NCI-H1105 (cell line): ENCODE measurements at regions not wholly inside any gene's neighbourhood (a gene's known extent, or its start where the extent isn't known, plus 50 kb on each side); places are given as distances from the start of the nearest gene placed in this dataset.
"Not testable (repeated sequence)": the region's sequence is repeated elsewhere in the genome, so short reads cannot be mapped to it uniquely, and the experiment has no call there.

Experiments used
- DNase-seq: peaks from one replicate; lab custom pipeline; 2025; lab: John Stamatoyannopoulos, UW

DNA sequence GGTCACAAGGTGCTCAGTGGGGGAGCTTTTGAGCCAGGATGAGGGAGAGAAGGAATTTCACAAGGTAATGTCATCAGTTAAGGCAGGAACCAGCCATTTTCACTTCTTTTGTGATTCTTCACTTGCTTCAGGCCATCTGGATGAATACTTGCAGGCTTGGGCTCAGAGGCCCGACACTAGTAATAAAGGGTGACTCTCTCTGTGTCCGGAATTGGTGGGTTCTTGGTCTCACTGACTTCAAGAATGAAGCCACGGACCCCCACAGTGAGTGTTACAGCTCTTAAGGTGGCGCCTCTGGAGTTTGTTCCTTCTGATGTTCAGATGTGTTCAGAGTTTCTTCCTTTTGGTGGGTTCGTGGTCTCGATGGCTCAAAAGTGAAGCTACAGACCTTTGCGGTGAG, 131.8 kb upstream of the RXFP2 start:
- DNase-seq: not testable (repeated sequence)

DNA sequence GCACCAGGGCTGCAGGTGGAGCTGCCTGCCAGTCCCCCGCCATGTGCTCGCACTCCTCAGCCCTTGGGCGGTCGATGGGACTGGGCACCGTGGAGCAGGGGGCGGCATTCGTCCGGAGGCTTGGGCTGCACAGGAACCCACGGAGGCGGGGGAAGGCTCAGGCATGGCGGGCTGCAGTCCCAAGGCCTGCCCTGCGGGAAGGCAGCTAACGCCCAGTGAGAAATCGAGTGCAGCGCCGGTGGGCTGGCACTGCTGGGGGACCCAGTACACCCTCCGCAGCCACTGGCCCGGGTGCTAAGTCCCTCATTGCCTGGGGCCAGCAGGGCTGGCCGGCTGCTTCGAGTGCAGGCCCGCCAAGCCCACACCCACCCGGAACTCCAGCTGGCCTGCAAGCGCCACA, 130.5 kb upstream of the RXFP2 start:
- not testable (repeated sequence) for DNase-seq

DNA sequence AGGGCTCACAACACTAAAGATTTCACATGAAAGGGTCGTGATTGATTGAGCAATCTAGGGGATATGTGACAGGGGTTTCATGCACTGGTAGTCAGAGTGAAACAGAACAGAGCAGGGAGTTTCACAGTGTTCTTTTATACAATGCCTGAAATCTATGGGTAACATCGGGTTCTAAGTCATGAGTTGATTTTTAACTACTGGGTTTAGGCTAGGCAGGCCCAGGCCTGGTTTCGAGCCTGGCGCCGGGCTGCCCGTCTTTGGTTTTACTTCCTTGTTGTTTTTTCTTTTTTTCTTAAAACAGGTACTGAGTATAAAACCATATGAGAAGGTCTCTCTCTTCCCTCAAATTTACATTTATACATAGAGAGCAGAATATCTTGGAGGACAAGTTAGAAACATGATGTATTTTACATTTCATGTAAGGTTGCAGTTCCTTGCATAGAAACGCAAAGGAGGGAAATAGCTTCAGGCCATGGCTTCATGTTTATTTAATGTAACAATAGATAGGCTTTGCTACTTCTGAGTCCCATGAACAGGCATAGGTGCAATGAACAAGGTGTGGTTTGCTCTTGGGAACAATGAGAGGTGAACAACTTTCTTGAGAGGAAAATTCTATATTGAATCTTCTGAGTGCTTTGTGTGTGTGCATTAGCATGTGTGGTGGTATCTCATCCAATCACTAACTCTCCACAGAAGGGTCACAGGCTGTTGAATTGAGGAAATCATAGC, 128.9 kb upstream of the RXFP2 start:
- no peak for DNase-seq

DNA sequence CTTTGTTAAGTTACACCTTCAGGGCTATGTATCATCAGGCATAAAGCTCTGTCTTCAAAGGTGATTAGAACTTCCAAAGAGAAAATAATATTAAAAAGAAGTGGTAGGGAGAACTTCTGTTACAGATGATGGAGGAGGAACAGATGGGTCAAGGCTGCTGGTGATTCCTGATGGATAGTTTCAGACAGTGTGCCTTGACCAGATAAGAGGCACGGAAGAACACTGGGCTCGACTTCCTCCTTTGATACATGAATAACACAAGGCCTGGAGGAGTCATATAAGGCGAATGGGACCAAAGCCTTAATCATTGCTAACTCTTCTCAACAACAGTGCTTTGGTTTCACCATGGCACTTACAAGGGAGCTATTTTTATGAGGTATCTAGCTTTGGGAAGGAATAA, 128.1 kb upstream of the RXFP2 start:
- no peak for DNase-seq

DNA sequence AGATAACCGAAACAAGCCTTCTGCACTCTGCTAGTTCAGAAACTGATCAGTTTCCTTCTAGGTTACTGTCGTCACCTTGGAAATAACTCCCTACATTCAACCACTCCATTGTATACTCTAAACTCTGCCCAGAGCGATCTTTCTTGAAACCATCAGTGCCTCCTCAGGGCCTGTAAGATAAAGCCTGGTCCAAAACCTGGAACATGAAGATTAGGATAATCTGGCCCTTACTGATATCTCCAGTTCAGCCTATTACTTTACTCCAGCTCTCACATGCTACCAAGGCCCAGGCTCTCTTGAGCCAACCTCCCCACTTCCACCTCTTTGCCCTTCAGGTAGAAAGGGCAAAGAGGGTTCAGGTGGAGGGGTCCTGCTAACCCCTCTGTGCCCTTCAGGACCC, 125.3 kb upstream of the RXFP2 start:
- no peak for DNase-seq

DNA sequence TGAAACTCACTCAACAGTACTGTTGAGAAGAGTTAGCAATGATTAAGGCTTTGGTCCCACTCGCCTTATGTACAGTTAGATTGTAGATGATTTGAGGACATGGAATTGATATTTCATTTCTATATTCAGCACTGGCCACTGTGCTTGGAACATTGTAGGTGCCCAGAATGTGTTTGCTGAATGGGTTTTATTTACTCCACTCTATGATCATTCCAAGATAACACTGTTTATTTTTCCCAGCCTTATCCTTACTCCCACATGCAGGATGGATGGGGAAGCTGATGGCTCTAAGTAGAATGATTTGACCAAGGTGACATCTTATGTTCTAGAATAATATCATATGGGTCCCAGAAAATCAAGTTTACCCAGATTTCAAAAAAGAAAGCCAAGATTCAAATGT, 124.6 kb upstream of the RXFP2 start:
- no peak for DNase-seq

DNA sequence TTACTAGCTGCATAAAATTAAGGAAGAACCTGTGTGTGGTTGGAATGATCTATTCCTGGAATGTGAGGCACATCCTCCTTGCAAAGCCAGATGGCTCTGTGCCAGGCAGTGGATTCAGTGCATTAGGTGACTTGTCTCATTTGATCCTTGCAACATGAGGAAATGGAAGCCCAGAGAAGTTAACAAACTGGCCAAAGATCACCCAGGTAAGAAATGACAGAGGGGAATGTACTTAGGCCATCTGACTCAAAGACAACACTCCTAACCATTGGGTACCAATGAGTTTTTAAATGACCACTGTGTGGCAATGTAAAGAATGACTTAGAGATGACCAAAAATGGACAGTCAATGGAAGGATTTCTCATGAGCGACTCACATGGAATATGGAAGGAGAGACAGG, 114.2 kb upstream of the RXFP2 start:
- DNase-seq: no peak

DNA sequence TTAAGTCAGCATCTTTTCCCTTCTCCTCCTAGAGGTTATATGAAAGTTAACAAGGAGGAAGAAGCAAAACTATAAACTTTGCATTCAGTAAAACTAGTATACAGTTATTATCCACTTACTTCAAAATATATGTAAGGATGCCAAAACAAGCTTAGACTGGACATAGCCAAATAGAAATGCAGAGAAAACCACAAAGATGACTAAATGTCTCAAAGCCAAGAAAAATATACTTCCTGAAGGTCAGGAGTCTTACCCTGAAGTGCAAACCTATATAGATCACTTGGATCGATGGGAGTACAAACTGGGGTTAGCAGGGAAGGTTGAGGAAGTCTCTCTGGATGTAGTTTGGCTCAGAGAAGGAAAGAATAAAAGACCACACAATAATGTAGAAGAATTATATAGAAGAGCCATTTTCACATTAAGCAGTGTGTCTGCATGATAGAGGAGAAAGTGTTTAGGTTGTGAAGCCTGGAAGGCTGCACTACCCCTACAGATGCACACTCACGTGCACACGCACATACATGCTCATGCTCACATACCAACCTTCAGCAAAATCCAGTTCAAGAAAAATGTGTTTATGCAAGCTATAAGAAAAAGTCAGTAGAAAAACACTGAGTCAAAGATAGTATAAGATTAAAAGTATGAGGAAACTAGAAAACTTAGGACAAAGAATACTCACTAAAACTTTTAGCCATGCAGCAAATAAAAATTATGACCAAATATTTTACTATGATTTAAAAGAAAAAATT, 112.1 kb upstream of the RXFP2 start:
- no peak for DNase-seq

DNA sequence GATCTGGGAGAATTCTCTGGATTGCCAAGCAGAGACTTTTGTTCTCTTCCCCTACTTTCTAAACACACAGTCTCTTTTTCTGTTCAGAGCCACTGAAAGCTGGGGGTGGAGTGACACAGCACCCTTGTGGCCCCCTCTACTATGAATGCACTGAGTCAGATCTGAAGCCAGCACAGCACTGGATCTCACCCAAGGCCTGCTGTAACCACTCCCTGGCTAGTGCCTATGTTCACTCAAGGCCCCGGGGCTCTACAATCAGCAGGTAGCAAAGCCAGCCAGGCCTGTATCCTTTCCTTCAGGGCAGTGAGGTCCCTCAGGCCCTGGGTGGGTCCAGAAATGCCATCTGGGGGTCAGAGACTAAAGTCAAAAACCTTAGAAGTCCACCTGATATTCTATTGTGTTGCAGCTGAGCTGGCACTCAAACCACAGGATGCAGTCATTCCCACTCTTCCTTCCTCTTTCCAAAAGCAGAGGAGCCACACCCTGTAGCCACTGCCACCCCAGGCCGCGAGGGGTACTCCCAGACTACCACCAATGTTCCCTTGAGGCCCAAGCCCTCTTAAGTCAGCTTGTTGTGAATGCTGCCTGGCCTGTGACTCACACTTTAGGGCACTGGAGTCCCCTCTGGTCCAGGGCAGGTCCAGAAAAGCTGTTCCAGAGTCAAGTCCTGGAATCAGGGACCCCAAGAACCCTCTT, 110.1 kb upstream of the RXFP2 start:
- DNase-seq: no peak

DNA sequence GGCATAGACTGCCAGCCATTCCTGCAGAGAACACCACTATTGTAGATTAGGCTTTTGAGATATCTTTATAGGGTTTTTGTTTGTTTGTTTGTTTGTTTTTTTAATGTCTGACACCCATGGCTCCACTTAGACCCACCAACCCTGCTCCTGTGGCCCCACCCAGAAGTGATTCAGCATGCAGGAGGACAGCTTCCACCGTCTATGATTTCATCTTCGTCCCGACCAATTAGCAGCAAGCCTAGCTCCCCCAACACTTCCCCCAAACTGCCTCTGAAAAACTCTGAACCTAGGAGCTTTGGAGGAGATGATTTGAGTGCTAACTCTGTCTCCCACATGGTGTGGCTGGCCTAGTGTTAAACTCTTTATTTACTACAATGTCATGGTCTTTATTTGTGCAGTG, 108.3 kb upstream of the RXFP2 start:
- DNase-seq: no peak

DNA sequence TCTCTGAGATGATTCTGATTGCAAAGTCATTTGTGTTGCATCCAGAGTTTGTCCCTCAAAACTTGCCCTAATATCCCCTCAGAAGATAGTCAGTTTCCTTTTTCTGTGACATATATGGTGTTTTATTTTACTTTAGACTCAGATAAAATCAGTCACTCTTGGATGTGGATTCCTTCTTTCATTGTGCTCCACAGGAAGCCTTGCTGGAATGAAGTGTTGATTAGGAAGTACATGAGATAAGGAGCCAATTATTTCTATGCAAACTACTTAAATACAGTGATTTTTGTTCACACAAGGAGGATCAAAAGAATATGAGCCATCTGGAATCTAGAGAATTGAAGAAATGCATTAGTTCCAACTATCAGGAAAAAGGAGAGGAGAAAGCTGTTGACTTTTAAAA, 107.6 kb upstream of the RXFP2 start:
- DNase-seq: no peak

DNA sequence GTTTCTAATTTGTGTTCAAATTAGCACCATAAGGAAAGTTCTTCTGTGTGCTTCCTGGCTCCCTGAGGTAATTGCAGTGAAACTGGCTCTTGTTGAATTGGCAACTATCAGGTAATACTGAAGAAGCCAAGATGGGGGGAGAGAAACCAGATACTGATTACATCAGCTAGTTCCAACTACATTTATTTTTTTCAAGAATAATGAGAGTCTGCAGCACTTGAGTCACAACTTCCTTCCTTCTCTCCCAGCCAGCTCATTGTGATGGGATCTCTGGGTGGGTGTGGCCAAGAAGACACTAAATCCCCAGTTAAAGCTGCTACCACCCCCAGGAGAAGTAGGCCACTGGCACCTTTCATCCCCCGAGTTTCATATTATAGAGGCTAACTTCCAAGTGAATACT, 100.7 kb upstream of the RXFP2 start:
- no peak for DNase-seq

DNA sequence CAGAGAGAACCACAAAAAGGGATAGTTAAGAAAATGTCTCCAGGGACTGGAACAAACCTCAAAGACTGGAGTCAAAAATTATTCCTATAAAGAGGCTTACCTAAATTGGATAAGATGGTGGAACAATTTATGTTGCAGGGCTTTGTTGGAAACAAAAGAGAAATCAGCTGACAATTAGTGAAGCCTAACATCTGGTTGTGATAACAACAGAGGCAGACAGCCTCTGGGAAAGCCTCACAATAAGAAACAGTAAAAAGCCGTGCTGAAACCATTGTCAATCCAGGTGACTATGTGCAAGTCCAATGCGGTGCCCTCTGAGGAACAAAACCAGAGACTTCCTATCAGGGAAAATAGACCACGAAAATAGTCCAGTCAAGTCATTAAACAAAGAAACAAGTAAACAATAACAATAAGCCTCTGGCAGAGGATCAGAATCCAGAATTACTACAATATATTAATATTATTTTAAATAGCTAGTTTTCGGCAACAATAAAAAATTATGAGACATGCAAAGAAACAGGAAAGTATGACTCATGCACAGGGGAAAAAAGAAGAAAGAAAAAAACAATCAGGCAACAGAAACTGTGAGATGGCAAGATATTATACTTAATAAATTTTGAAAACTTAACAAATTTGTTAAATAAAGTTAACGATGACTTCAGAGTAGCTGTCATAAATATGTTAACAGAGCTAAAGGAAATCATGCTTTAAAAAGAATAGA, 99.7 kb upstream of the RXFP2 start:
- DNase-seq: no peak

DNA sequence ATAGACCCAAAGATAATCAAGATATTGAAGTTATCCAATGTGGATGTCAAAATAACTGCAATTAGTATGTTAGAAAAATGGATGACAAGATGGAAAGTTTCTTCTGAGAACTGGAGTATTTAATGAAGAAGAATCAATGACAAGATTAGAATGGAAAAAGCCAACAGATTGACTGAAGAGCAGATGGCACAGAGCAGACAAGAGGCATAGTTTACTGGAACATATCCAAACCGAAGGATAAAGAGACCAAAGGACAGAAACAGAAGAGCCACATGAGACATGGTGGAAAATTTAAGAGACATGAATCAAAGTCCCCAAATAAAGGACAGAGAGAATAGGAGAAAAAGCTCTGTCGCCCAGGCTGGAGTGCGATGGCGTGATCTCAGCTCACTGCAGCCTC, 89.6 kb upstream of the RXFP2 start:
- no peak for DNase-seq

DNA sequence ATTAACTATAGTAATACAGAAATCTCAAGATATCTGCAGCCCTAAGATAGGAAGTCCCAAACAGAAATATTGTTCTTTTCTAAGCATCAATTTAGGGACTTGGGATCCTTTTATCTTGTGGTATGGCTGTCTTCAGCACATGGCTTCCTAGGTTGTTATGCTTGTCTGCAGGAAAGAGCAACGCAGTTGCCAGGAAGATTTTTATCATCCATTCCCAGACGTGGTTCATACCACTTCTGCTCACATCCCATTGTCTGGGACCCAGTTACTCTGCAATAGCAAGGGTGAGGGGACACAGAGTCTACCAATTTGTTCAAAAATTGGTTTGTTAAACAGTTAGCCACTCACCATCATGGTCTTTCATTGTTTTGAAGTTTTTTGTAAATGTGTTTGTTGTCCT, 85.6 kb upstream of the RXFP2 start:
- DNase-seq: no peak

DNA sequence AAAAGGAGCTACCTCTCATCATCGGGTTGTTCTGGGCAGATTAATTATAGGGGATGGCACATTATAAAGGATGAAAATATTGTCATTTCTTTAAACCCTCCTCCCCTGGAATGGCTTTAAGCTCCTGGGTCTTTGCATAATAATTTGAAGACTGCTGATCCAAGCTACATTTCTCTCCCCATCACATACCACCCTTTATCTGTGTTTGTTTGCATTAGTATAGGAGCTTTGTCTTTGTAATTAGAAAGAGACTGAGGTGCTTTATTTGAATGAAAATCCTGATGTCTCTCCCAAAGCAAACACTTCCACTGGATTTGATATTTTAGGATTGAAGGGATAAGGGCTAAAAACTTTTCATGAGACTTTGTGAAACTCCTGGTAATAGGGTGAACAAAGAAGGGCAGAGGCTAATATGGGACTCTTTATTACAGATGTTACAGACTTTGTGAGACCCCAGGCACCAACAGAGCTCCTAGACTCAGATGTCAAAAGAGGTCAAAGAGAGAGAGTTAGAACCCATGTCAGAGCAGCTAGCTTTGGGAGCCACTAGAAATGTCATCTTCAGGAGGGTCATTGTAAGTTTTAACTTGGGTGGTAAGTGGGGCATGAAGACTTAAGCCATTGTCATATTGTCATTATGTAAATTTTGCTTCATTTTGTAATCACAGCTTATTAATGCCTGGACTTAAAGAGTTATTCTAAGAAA, 75.3 kb upstream of the RXFP2 start:
- no peak for DNase-seq

DNA sequence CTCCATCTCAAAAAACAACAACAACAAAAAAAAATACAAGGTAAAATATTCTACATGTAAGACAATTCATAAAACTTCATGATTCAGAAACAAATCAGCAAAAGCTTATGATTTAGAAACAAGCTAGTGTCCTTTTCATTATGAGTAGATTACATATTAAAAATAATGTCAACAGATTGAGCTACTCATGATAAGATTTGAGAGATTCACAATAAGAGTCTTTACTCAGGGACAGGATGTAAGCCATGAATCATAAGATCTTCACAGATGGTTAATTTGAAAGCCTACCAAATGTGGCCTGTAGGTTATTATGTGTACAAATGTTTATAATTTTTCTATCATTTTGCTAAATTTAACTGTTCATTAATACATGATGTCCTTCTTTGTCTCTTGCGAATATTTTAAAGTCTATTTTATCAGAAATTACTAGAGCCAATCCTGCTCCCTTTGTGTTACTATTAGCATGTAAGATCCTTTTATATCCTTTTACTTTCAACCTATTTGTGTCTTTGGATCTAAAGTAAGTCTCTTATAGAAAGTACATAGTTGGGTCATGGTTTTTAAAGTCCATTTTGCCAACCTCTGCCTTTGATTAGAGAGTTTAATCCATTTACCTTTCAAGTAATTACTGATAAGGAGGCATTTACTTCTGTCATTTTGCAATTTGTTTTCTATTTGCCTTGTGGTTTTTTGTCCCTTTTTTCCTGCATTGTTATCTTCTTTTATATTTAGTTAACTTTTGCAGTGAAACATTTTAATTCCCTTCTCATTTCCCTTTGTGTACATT, 68.3 kb upstream of the RXFP2 start:
- DNase-seq: no peak

DNA sequence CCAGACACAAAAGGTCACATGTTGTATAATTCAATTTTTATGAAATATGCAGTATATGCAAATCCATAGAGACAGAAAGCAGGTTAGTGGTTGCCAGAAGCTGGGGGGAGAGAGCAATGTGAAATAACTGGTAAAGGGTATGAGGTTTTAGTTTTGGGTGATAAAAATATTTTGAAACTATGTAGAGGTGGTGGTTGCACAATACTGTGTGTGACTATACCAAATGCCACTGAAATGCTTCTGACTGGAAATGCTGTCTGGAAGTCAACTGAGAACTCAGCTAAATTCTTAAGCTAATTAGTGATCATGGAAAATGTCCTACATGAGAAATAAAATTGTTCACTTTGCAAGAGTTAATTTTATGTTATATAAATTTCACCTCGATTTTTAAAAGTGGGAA, 65.3 kb upstream of the RXFP2 start:
- DNase-seq: no peak

DNA sequence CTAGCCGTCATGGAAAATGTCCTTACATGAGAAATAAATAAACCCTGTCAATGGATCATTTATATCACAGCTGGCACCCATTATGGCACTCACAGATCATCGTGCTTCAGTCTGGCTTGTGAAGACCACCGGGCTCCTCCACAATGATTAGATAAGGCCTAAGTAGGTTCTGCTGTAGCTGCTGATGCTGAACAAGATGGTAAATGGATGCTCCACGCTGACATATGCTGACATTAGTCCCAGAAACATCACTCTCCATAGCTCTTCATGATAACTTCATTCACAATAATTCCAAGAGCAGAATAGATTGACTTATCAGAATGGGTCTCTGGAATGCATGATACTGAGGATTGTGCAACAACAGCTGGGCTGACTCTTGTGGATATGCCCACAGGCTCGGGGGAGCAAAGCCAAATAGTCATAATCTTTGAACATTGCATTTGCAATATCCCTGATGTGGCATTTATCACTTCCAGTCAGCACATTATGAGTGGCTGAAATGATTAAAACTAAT, 63.8 kb upstream of the RXFP2 start:
- DNase-seq: no peak

DNA sequence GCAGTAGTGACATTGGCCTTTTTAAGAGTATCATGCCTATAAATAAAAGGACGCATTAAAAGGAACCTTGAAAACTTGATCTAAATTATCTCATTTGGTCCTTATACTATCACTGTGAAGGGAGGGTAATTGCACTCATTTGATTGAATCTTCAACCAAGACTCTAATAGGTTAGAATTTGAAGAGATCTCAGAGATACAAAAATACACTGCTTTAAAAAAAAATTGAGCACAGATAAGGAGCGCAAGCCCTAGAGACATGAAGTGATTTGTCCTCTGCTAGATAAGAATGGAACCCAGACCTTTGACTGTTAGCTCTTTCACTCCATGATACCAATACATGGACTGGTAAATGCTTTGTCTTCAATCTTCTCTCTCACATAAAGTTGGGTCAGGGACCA, 58.2 kb upstream of the RXFP2 start:
- no peak for DNase-seq

DNA sequence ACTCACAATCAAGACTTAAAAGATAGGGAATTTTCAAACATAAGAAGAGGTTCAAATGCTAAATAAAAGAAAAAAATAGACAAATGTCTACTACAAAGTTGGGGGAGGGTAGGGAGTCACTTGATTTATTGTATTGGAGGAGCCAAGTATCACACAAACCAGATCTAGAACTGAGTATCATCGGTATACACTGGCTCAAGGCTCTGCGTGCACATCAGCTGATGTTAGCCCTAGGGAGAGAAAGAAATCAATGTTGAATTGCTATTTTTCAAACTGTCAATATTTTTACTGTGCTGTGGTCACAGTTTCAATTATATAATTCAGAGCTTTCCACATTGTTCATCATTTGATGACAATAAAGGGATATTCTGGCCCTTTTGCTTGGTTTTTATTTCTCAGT, 54.9 kb upstream of the RXFP2 start:
- no peak for DNase-seq
